ENCODE measurements at regions not wholly inside any gene's neighbourhood (a gene's known extent, or its start where the extent isn't known, plus 50 kb on each side); places are given as distances from the start of the nearest gene placed in this dataset.

DNA sequence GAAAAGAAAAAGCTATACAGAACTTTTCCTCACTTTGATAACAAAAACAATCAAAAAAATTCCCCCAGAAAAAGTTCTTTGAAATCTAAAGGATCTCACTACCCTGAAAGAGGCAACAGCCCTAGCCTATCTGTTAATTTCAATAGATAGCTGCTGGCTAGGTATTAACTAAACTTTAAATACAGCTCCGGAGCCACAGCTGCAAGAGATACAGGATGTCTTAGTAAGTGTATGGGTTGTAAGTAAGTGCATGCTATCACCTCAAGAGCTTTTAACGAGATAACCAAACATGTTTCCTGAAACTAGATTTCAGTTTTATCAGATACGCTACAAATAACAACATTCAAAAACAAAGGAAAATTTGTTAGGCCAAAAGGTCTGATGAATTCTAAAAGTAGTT lies 148.4 kb downstream of the KLF12 start:
- ChIA-PET CTCF (no interaction called here), POLR2A (no interaction called here)
- TF ChIP-seq ZNF169 (tag by site-specific recombination; IDR thresholded peaks at IDR 0.05) (no peak), ZNF311 (tag by site-specific recombination; IDR thresholded peaks at IDR 0.05; ENCODE audit: borderline replicate concordance) (no peak), ZNF157 (tag by site-specific recombination; IDR thresholded peaks at IDR 0.05) (no peak), ZNF433 (tag by site-specific recombination; IDR thresholded peaks at IDR 0.05; ENCODE audit: low read depth) (no peak), ZNF202 (tag by site-specific recombination; IDR thresholded peaks at IDR 0.05; ENCODE audit: borderline replicate concordance) (no peak), ZNF19 (tag by site-specific recombination; IDR thresholded peaks at IDR 0.05; ENCODE audit: low read depth) (no peak)
- TF ChIP-seq, protein P1, sequence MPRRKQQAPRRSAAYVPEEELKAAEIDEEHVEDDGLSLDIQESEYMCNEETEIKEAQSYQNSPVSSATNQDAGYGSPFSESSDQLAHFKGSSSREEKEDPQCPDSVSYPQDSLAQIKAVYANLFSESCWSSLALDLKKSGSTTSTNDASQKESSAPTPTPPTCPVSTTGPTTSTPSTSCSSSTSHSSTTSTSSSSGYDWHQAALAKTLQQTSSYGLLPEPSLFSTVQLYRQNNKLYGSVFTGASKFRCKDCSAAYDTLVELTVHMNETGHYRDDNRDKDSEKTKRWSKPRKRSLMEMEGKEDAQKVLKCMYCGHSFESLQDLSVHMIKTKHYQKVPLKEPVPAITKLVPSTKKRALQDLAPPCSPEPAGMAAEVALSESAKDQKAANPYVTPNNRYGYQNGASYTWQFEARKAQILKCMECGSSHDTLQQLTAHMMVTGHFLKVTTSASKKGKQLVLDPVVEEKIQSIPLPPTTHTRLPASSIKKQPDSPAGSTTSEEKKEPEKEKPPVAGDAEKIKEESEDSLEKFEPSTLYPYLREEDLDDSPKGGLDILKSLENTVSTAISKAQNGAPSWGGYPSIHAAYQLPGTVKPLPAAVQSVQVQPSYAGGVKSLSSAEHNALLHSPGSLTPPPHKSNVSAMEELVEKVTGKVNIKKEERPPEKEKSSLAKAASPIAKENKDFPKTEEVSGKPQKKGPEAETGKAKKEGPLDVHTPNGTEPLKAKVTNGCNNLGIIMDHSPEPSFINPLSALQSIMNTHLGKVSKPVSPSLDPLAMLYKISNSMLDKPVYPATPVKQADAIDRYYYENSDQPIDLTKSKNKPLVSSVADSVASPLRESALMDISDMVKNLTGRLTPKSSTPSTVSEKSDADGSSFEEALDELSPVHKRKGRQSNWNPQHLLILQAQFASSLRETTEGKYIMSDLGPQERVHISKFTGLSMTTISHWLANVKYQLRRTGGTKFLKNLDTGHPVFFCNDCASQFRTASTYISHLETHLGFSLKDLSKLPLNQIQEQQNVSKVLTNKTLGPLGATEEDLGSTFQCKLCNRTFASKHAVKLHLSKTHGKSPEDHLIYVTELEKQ (tag by site-specific recombination; IDR thresholded peaks at IDR 0.05; ENCODE audit: borderline replicate concordance) = no peak

DNA sequence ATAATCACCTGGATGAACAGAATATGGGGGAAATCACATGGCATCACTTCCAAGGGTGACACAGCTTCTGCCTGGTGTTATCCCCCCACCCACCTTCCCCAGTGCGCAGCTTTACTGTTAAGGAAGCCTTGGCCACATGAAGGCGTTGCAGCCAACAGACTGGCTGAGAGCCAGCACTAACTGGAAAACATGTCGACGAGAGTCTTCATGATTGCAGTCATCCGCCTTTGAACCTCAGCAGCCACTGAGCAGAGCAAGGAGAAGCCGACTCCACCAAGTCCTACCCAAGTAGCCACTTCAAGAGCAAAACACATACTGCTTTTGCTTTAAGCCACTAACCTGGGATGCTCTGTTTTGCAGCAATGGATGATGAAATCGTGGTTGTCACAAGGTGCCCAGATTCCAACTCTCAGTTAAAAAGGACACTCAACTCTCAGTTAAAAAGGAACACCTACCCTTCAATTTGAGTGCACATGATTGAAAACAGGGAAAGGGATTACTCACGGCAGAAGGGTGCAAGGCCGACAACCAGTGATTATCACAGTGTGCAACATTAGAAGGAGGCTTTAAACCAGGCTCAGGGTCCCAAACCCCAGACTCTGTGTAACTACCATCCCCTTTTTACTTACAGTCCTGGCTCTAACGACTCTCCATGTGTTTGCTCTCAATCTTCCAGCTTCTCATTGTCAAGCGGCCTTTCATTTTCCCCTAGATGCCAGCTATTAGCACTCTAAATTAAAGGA lies 149.1 kb downstream of the KLF12 start:
- Histone ChIP-seq H3K36me3 (ENCODE audit: control insufficient read depth in 2 of 2, insufficient read depth in 1 of 2, low read length in 2 of 2) (peaks cover 0 to 12% of the 10 kb centered on the region in 2 experiments; a peak in 1 of 3 replicates), H3K27ac (ENCODE audit: extremely low read depth, low read depth, low read length) (no peak overlapping the region), H3K4me3 (ENCODE audit: low read depth, low read length) (no peak overlapping the region), H3K9me3 (ENCODE audit: control insufficient read depth, insufficient read depth, low read depth, low read length) (no peaks in the 10 kb centered on the region), H3K4me1 (ENCODE audit: control insufficient read depth, insufficient read depth, low read length) (no peaks in the 10 kb centered on the region; the same call in 1 of the 2 replicates)
- POLR2A ChIA-PET = no interaction called here
- TF ChIP-seq ZNF266 (tag by site-specific recombination; IDR thresholded peaks at IDR 0.05; ENCODE audit: low read depth) (no peak), ZNF544 (tag by site-specific recombination; IDR thresholded peaks at IDR 0.05) (no peak), SP7 (tag by site-specific recombination; IDR thresholded peaks at IDR 0.05) (peak; percentile 82), FEZF1 (tag by site-specific recombination; IDR thresholded peaks at IDR 0.05) (0 out of 2 replicates have a peak, but pooled peaks have one; percentile 12)
- CTCF ChIA-PET = interaction anchor here (0.5 kb wide), 1 partner anchor 169 kb away, joined by 6 read pairs; no protein-coding TSS in a partner anchor

More for the DNA sequence above, 148.4 kb downstream of the KLF12 start:
- Histone ChIP-seq H3K4me1 (ENCODE audit: control insufficient read depth, insufficient read depth, low read length) (no peaks in the 10 kb centered on the region; the same call in 1 of the 2 replicates), H3K36me3 (ENCODE audit: control insufficient read depth in 2 of 2, insufficient read depth in 1 of 2, low read length in 2 of 2) (peaks cover 0 to 12% of the 10 kb centered on the region in 2 experiments; a peak in 1 of 3 replicates), H3K27ac (ENCODE audit: extremely low read depth, low read depth, low read length) (no peak overlapping the region), H3K4me3 (ENCODE audit: low read depth, low read length) (no peak overlapping the region), H3K9me3 (ENCODE audit: control insufficient read depth, insufficient read depth, low read depth, low read length) (no peaks in the 10 kb centered on the region)

DNA sequence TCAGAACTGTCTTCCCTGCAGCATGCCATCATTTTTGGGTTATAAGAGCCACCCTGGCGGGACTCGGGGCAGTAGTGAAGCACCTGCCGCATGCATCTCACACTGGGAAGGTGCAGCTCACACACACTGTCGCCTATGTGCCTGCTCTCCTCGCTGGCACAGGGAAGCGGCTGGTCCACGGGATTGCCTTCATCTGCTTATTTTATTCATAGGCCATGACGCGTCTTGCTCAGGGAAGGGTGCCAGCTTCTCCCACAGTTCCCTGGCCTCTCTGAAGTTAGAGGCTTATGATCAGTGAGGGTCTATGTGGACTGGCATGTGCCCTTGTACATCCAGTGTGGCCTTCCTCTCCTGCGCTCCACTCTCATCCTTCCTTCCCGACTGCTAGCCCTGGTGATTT lies 150.0 kb downstream of the KLF12 start:
- POLR2A ChIA-PET = no interaction called here
- Histone ChIP-seq H3K4me1 (ENCODE audit: control insufficient read depth, insufficient read depth, low read length) (no peaks in the 10 kb centered on the region; the same call in 1 of the 2 replicates), H3K36me3 (ENCODE audit: control insufficient read depth in 2 of 2, insufficient read depth in 1 of 2, low read length in 2 of 2) (peaks cover 0 to 12% of the 10 kb centered on the region in 2 experiments; a peak in 1 of 3 replicates), H3K4me3 (ENCODE audit: low read depth, low read length) (no peak overlapping the region), H3K27ac (ENCODE audit: extremely low read depth, low read depth, low read length) (no peak overlapping the region), H3K9me3 (ENCODE audit: control insufficient read depth, insufficient read depth, low read depth, low read length) (no peaks in the 10 kb centered on the region)
- CTCF ChIA-PET = interaction anchor here (0.5 kb wide), 1 partner anchor 170 kb away, joined by 6 read pairs; no protein-coding TSS in a partner anchor
- TF ChIP-seq, protein P2, sequence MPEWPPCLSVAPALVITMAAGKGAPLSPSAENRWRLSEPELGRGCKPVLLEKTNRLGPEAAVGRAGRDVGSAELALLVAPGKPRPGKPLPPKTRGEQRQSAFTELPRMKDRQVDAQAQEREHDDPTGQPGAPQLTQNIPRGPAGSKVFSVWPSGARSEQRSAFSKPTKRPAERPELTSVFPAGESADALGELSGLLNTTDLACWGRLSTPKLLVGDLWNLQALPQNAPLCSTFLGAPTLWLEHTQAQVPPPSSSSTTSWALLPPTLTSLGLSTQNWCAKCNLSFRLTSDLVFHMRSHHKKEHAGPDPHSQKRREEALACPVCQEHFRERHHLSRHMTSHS (tag by site-specific recombination; IDR thresholded peaks at IDR 0.05) = no peak
- TF ChIP-seq HOXD13 (CRISPR knock-in tag; IDR thresholded peaks at IDR 0.05; ENCODE audit: borderline replicate concordance) (no peak), KLF8 (tag by site-specific recombination; IDR thresholded peaks at IDR 0.05) (no peak), ZNF366 (tag by site-specific recombination; conservative IDR thresholded peaks at IDR 0.05) (no peak), ZNF426 (tag by site-specific recombination; IDR thresholded peaks at IDR 0.05) (no peak), BCL11B (tag by site-specific recombination; IDR thresholded peaks at IDR 0.05; ENCODE audit: low read depth) (no peak), KLF9 (tag by site-specific recombination; IDR thresholded peaks at IDR 0.05; ENCODE audit: low read depth) (no peak), ZNF585B (tag by site-specific recombination; IDR thresholded peaks at IDR 0.05) (no peak), KLF1 (tag by site-specific recombination; IDR thresholded peaks at IDR 0.05) (no peak), ZNF621 (tag by site-specific recombination; IDR thresholded peaks at IDR 0.05) (no peak), ZNF16 (tag by site-specific recombination; IDR thresholded peaks at IDR 0.05; ENCODE audit: low read depth) (no peak)
- TF ChIP-seq, protein P3, sequence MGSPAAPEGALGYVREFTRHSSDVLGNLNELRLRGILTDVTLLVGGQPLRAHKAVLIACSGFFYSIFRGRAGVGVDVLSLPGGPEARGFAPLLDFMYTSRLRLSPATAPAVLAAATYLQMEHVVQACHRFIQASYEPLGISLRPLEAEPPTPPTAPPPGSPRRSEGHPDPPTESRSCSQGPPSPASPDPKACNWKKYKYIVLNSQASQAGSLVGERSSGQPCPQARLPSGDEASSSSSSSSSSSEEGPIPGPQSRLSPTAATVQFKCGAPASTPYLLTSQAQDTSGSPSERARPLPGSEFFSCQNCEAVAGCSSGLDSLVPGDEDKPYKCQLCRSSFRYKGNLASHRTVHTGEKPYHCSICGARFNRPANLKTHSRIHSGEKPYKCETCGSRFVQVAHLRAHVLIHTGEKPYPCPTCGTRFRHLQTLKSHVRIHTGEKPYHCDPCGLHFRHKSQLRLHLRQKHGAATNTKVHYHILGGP (tag by site-specific recombination; IDR thresholded peaks at IDR 0.05) = no peak
- TF ChIP-seq, protein P4, sequence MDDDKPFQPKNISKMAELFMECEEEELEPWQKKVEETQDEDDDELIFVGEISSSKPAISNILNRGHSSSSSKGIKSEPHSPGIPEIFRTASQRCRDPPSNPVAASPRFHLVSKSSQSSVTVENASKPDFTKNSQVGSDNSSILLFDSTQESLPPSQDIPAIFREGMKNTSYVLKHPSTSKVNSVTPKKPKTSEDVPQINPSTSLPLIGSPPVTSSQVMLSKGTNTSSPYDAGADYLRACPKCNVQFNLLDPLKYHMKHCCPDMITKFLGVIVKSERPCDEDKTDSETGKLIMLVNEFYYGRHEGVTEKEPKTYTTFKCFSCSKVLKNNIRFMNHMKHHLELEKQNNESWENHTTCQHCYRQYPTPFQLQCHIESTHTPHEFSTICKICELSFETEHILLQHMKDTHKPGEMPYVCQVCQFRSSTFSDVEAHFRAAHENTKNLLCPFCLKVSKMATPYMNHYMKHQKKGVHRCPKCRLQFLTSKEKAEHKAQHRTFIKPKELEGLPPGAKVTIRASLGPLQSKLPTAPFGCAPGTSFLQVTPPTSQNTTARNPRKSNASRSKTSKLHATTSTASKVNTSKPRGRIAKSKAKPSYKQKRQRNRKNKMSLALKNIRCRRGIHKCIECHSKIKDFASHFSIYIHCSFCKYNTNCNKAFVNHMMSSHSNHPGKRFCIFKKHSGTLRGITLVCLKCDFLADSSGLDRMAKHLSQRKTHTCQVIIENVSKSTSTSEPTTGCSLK (tag by site-specific recombination; IDR thresholded peaks at IDR 0.05) = no peak

All from HEK293 (cell line).